ENCODE measurements at regions not wholly inside any gene's neighbourhood (a gene's known extent, or its start where the extent isn't known, plus 50 kb on each side); places are given as distances from the start of the nearest gene placed in this dataset.

- TF ChIP-seq CTCF (IDR thresholded peaks at IDR 0.05; ENCODE audit: insufficient read depth, low read length) (no peak), POLR2AphosphoS5 (IDR thresholded peaks at IDR 0.05; ENCODE audit: low read depth) (no peak), GABPA (IDR thresholded peaks at IDR 0.05; ENCODE audit: low read depth) (no peak), REST (IDR thresholded peaks at IDR 0.05; ENCODE audit: insufficient replicate concordance, low read depth) (no peak), SPI1 (IDR thresholded peaks at IDR 0.05; ENCODE audit: borderline replicate concordance, low read depth) (no peak)
Observed at GRCh38 chr5:108625654-108626053, 122.0 kb upstream of the FER start.

All from HL-60 (cell line).